H1 (cell line): ENCODE measurements at regions not wholly inside any gene's neighbourhood (a gene's known extent, or its start where the extent isn't known, plus 50 kb on each side); places are given as distances from the start of the nearest gene placed in this dataset.

Source experiments
- BACH1 ChIP-seq: IDR thresholded peaks from 2 replicates; pipeline ENCODE4 v1.6.1; 2012; ENCODE audit warnings: low read length, improper control_type of control experiment
- CREB1 ChIP-seq: IDR thresholded peaks from 2 replicates; pipeline ENCODE4 v1.6.1; 2012; ENCODE audit warnings: inconsistent platforms
- CTCF ChIP-seq, 3 experiments: IDR thresholded peaks; 1 replicate in 2 of 3; 2 replicates in 1 of 3; pipeline versions ENCODE4 v1.5.1 to v1.6.1; 2011; ENCODE audit warnings: low read length in 3 of 3, mild to moderate bottlenecking in 3 of 3, inconsistent platforms in 2 of 3, low read depth in 1 of 3, moderate library complexity in 1 of 3; ENCODE audit not compliant: insufficient read depth in 1 of 3; ENCODE audit errors: control extremely low read depth in 1 of 3
- EGR1 ChIP-seq: IDR thresholded peaks from 2 replicates; pipeline ENCODE4 v1.6.1; 2011; ENCODE audit warnings: low read depth, low read length, borderline replicate concordance
- EP300 ChIP-seq, 2 experiments: IDR thresholded peaks; 1 replicate in 1 of 2; 2 replicates in 1 of 2; pipeline ENCODE4 v1.6.1; 2011 to 2012; ENCODE audit warnings: low read depth in 2 of 2, low read length in 2 of 2, mild to moderate bottlenecking in 2 of 2, borderline replicate concordance in 1 of 2, inconsistent platforms in 1 of 2, moderate library complexity in 1 of 2
- EZH2 ChIP-seq: fragments of 200-600 bp; sonication (generic); IDR thresholded peaks from 2 replicates; pipeline ENCODE4 v1.7.1; 2012; ENCODE audit warnings: low read depth, mild to moderate bottlenecking, moderate library complexity, low read length, inconsistent platforms; ENCODE audit not compliant: severe bottlenecking
- HDAC2 ChIP-seq, 2 experiments: fragments of 300-600 bp in 1 of 2; sonication (generic) in 1 of 2; IDR thresholded peaks; 2 replicates each; pipeline ENCODE4 v1.6.1; 2011 to 2012; ENCODE audit warnings: low read depth in 2 of 2, low read length in 2 of 2, mild to moderate bottlenecking in 2 of 2, moderate library complexity in 2 of 2, borderline replicate concordance in 1 of 2, inconsistent platforms in 1 of 2
- JUND ChIP-seq: IDR thresholded peaks from 2 replicates; pipeline ENCODE4 v1.6.1; 2011; ENCODE audit warnings: mild to moderate bottlenecking, improper control_type of control experiment, low read length
- POLR2A ChIP-seq, 2 experiments: IDR thresholded peaks; 1 replicate in 1 of 2; 2 replicates in 1 of 2; pipeline ENCODE4 v1.6.1; 2011; ENCODE audit warnings: low read depth in 2 of 2, low read length in 2 of 2, mild to moderate bottlenecking in 2 of 2; ENCODE audit errors: control extremely low read depth in 1 of 2
- POLR2AphosphoS5 ChIP-seq: IDR thresholded peaks from 2 replicates; pipeline ENCODE4 v1.6.1; 2011; ENCODE audit warnings: low read depth, low read length
- RAD21 ChIP-seq, 2 experiments: IDR thresholded peaks in 1 of 2; conservative IDR thresholded peaks in 1 of 2; 2 replicates each; pipeline ENCODE4 v1.6.1; 2011; ENCODE audit warnings: low read depth in 2 of 2, low read length in 2 of 2, improper control_type of control experiment in 1 of 2, inconsistent platforms in 1 of 2, mild to moderate bottlenecking in 1 of 2, moderate library complexity in 1 of 2
- SUZ12 ChIP-seq: fragments of 200-600 bp; sonication (generic); IDR thresholded peaks from 2 replicates; pipeline ENCODE4 v1.6.1; 2012; ENCODE audit warnings: mild to moderate bottlenecking, inconsistent platforms, low read length, moderate library complexity, mixed read lengths
- TCF12 ChIP-seq: IDR thresholded peaks from 2 replicates; pipeline ENCODE4 v1.6.1; 2011; ENCODE audit warnings: low read depth, mild to moderate bottlenecking, low read length

- TF ChIP-seq EZH2 (no peak), EP300 (IDR thresholded peaks at IDR 0.05; ENCODE audit: borderline replicate concordance in 1 of 2, low read depth in 2 of 2, low read length in 2 of 2) (no peak), POLR2A (IDR thresholded peaks at IDR 0.05; ENCODE audit: control extremely low read depth in 1 of 2, low read depth in 2 of 2, low read length in 2 of 2) (no peak), CTCF (IDR thresholded peaks at IDR 0.05; ENCODE audit: control extremely low read depth in 1 of 3, insufficient read depth in 1 of 3, low read depth in 1 of 3, low read length in 3 of 3) (no peak), JUND (no peak), CREB1 (no peak), TCF12 (no peak), HDAC2 (IDR thresholded peaks at IDR 0.05; ENCODE audit: borderline replicate concordance in 1 of 2, low read depth in 2 of 2, low read length in 2 of 2) (no peak), EGR1 (no peak), RAD21 (IDR thresholded peaks at IDR 0.05 in 1 of 2, conservative IDR thresholded peaks at IDR 0.05 in 1 of 2; ENCODE audit: low read depth in 2 of 2, low read length in 2 of 2) (no peak), POLR2AphosphoS5 (no peak), SUZ12 (no peak), BACH1 (no peak)
These were observed 465.1 kb downstream of the MEI4 start for GRCh38 chr6:78117966-78118365.
